Gastrocnemius medialis (tissue), 4 donors: ENCODE measurements at regions not wholly inside any gene's neighbourhood (a gene's known extent, or its start where the extent isn't known, plus 50 kb on each side); places are given as distances from the start of the nearest gene placed in this dataset.

Experiments used
- ATAC-seq, 2 donors: fragments of 150-250 bp; one replicate each; pipeline ENCODE4 v1.9.1; 2016
- DNase-seq, 2 donors: peaks; one replicate each; pipeline ENCODE4 v3.0.0-alpha.2; 2019
- H3K27ac ChIP-seq, 4 donors: fragments of 200-600 bp; sonication (generic); 1 replicate in 1 of 4; 2 replicates in 3 of 4; pipeline ENCODE4 v1.5.1; 2016 to 2018; ENCODE audit warnings: mild to moderate bottlenecking in 2 of 4, moderate library complexity in 1 of 4
- H3K27me3 ChIP-seq, 3 donors: fragments of 200-600 bp; sonication (generic) in 2 of 3; 1 replicate in 1 of 3; 2 replicates in 2 of 3; pipeline versions ENCODE4 v1.5.1 to v1.6.0; 2016 to 2019; ENCODE audit warnings: mild to moderate bottlenecking in 1 of 3, moderate library complexity in 1 of 3
- H3K36me3 ChIP-seq, 2 donors: fragments of 200-600 bp; sonication (generic) in 1 of 2; one replicate each; pipeline ENCODE4 v1.5.1; 2017 to 2018
- H3K4me1 ChIP-seq, 2 donors: fragments of 200-600 bp; sonication (generic) in 1 of 2; one replicate each; pipeline ENCODE4 v1.5.1; 2016 to 2017; ENCODE audit warnings: mild to moderate bottlenecking in 2 of 2
- H3K4me3 ChIP-seq, 4 donors: fragments of 200-600 bp; sonication (generic) in 3 of 4; 1 replicate in 1 of 4; 2 replicates in 3 of 4; pipeline ENCODE4 v1.5.1; 2016 to 2019; ENCODE audit warnings: mild to moderate bottlenecking in 2 of 4
- H3K9me3 ChIP-seq, 3 donors: fragments of 200-600 bp; sonication (generic) in 2 of 3; 1 replicate in 1 of 3; 2 replicates in 2 of 3; pipeline ENCODE4 v1.5.1; 2016 to 2019
- CTCF ChIP-seq, 5 experiments: fragments of 450-650 bp in 3 of 5; fragments of 200-600 bp in 2 of 5; sonication (generic) in 2 of 5; IDR thresholded peaks in 4 of 5; conservative IDR thresholded peaks in 1 of 5; 1 replicate in 4 of 5; 2 replicates in 1 of 5; pipeline ENCODE4 v1.5.1; 2016 to 2019; ENCODE audit warnings: antibody characterized with exemption in 5 of 5, mild to moderate bottlenecking in 3 of 5, moderate library complexity in 3 of 5
- POLR2A ChIP-seq, 2 donors: fragments of 450-650 bp; IDR thresholded peaks; one replicate each; pipeline ENCODE4 v1.6.1; 2017; ENCODE audit warnings: antibody characterized with exemption in 2 of 2, mild to moderate bottlenecking in 2 of 2, moderate library complexity in 2 of 2
- in situ Hi-C, 4 donors: fragments of 200-750 bp; cut with MboI; loops; one replicate each; pipeline versions ENCODE4 v1.15.0 to v1.8.0; 2017; ENCODE audit warnings: low sequenced_read_pairs in 4 of 4
- intact Hi-C: fragments of 100-400 bp; cut with DNase I; formaldehyde crosslinking; loops from one replicate; pipeline ENCODE4 v1.15.1; 2023; ENCODE audit warnings: low total_unique reads

GRCh38 chr1:17908945-17909344 lies 153.8 kb downstream of the ACTL8 start:
- peaks cover 5 to 28% (median 18%) of the 10 kb centered on the region in 3 donors for H3K27me3 ChIP-seq
- intact Hi-C loops: no loop called here
- ATAC-seq: no peak

GRCh38 chr1:17909634-17910033 lies 154.5 kb downstream of the ACTL8 start:
- H3K9me3 ChIP-seq: no peaks in the 10 kb centered on the region
- no peak for DNase-seq
- in situ Hi-C loops: no loop called here
- intact Hi-C loops: no loop called here
- no peaks in the 10 kb centered on the region for H3K36me3 ChIP-seq
- TF ChIP-seq POLR2A (IDR thresholded peaks at IDR 0.05) (no peak), CTCF (IDR thresholded peaks at IDR 0.05 in 4 of 5, conservative IDR thresholded peaks at IDR 0.05 in 1 of 5) (no peak)
- H3K27ac ChIP-seq: no peak overlapping the region
- H3K27me3 ChIP-seq: peaks cover 5 to 28% (median 24%) of the 10 kb centered on the region in 3 donors
- no peak overlapping the region for H3K4me3 ChIP-seq
- ATAC-seq: no peak
- H3K4me1 ChIP-seq: no peaks in the 10 kb centered on the region

More at GRCh38 chr1:17908945-17909344, 153.8 kb downstream of the ACTL8 start:
- no peaks in the 10 kb centered on the region for H3K9me3 ChIP-seq
- TF ChIP-seq POLR2A (IDR thresholded peaks at IDR 0.05): no peak
- no peak for TF ChIP-seq CTCF (IDR thresholded peaks at IDR 0.05 in 4 of 5, conservative IDR thresholded peaks at IDR 0.05 in 1 of 5)
- H3K36me3 ChIP-seq: no peaks in the 10 kb centered on the region
- H3K4me1 ChIP-seq: no peaks in the 10 kb centered on the region
- no peak for DNase-seq
- H3K27ac ChIP-seq: no peak overlapping the region
- H3K4me3 ChIP-seq: no peak overlapping the region
- in situ Hi-C loops: no loop called here

GRCh38 chr1:17911791-17912190 lies 156.7 kb downstream of the ACTL8 start:
- no peak for ATAC-seq
- H3K36me3 ChIP-seq: no peaks in the 10 kb centered on the region
- H3K27ac ChIP-seq: no peak overlapping the region
- H3K27me3 ChIP-seq: peaks cover 5 to 34% (median 28%) of the 10 kb centered on the region in 3 donors
- no peaks in the 10 kb centered on the region for H3K4me1 ChIP-seq
- H3K9me3 ChIP-seq: no peaks in the 10 kb centered on the region
- intact Hi-C loops: no loop called here
- in situ Hi-C loops: no loop called here
- TF ChIP-seq POLR2A (IDR thresholded peaks at IDR 0.05): no peak
- no peak for TF ChIP-seq CTCF (IDR thresholded peaks at IDR 0.05 in 4 of 5, conservative IDR thresholded peaks at IDR 0.05 in 1 of 5)
- no peak overlapping the region for H3K4me3 ChIP-seq
- no peak for DNase-seq

- DNase-seq: no peak
- Histone ChIP-seq H3K27me3 (peaks cover 5 to 32% (median 27%) of the 10 kb centered on the region in 3 donors), H3K4me3 (no peak overlapping the region), H3K27ac (no peak overlapping the region), H3K4me1 (no peaks in the 10 kb centered on the region), H3K9me3 (no peaks in the 10 kb centered on the region), H3K36me3 (no peaks in the 10 kb centered on the region)
- no peak for ATAC-seq
- in situ Hi-C loops: no loop called here
- intact Hi-C loops: no loop called here
- TF ChIP-seq CTCF (IDR thresholded peaks at IDR 0.05 in 4 of 5, conservative IDR thresholded peaks at IDR 0.05 in 1 of 5) (no peak), POLR2A (IDR thresholded peaks at IDR 0.05) (no peak)
Observed at GRCh38 chr1:17912491-17912890, 157.4 kb downstream of the ACTL8 start.
